ENCODE measurements at regions not wholly inside any gene's neighbourhood (a gene's known extent, or its start where the extent isn't known, plus 50 kb on each side); places are given as distances from the start of the nearest gene placed in this dataset.

GRCh38 chr1:193677874-193678273 lies 491.5 kb upstream of the B3GALT2 start:
- no peak for DNase-seq

- DNase-seq: no peak
Observed at GRCh38 chr1:193676996-193677549, 490.7 kb upstream of the B3GALT2 start.

DNA sequence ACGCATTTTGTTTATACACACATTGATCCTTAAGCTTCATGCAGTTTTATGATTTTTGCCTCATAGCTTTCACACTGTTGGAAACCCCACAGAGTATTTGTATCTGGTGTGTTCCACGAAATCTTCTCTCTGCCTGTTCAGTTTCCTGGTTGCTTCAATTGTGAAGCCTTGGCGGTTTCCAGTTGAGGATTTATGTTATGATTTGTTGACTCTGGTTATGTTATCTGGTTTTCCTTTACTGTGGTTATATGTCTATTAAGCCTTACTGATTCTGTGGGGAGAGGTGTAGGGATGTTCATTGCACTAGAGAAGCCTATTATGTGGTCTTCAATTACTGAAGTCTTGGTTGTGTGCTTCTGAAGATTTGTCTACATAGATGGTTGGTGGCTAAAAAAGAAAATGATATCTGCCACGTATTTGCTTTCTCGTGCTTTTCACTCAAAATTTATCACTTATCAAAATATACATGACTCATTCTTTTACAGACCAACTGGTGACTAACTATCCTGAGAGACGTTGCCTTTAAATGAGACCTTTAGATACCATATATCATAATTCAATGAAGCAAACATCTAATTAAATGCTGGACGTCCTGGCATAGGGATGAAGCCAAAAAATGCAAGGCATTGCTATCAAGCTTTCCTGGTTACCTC lies 488.0 kb upstream of the B3GALT2 start:
- DNase-seq: no peak

GRCh38 chr1:193666485-193667083 lies 480.2 kb upstream of the B3GALT2 start:
- no peak for DNase-seq

DNA sequence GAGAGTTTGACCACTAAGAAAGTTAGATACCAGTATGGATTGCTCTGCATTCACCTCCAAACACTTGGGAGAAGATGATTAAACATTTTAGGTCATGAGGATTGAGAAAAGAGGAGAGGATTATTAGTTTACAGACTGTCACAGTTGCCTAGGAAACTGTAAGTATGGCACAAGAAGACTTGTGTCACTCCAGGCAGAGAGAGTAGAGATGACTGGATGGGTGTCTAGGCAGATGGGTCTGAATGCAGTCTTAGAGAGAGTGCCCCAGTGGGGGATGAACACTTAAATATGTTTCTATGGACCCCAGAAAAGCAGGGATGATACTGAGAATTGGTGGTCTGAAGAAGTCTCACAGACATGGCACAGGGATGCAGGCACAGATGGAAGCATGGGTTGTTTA lies 477.6 kb upstream of the B3GALT2 start:
- no peak for DNase-seq

- DNase-seq: no peak
Observed at GRCh38 chr1:193662030-193662429, 475.6 kb upstream of the B3GALT2 start.

- DNase-seq: no peak
Observed at GRCh38 chr1:193661385-193661784, 475.0 kb upstream of the B3GALT2 start.

DNA sequence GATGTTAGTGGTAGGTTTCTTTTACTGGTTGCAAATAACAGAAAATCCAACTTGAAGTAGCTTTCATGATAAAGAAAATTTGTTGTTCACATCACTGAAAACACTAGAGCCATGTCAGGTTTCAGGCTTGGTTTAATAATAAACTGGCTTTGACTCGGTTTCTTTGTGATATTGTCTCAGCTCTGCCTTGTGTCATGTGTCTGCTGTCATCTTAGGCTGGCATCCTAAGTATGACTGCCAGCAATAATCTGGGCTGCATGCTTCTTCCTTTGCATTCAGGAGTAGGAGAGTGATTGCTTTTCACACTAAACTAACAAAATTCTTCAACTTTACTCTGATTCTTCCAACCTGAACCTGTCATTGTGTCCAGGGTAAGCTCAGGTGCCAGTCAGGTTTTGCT lies 474.0 kb upstream of the B3GALT2 start:
- no peak for DNase-seq

GRCh38 chr1:193658691-193659090 lies 472.3 kb upstream of the B3GALT2 start:
- DNase-seq: no peak

DNA sequence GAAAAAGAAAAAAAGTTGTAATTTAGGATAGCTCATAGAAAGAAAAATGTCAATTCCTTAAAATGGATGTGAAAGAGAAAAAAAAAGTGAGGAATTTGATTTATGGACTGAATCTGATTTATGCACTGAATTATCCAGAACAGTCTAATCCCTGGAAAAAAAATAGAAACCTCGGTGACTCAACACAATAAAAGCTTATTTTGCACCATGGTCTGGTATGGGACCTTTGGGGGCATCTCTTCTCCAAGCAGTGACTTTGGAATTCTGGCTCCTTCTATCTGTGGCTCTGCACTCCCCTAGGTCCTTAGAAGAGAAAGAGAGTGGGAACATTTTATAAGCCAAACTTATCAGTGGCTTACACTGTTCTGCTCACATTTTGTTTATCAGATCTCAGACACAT lies 471.7 kb upstream of the B3GALT2 start:
- no peak for DNase-seq

- no peak for DNase-seq
Observed at GRCh38 chr1:193657552-193657951, 471.1 kb upstream of the B3GALT2 start.

GRCh38 chr1:193656841-193657240 lies 470.4 kb upstream of the B3GALT2 start:
- no peak for DNase-seq

DNA sequence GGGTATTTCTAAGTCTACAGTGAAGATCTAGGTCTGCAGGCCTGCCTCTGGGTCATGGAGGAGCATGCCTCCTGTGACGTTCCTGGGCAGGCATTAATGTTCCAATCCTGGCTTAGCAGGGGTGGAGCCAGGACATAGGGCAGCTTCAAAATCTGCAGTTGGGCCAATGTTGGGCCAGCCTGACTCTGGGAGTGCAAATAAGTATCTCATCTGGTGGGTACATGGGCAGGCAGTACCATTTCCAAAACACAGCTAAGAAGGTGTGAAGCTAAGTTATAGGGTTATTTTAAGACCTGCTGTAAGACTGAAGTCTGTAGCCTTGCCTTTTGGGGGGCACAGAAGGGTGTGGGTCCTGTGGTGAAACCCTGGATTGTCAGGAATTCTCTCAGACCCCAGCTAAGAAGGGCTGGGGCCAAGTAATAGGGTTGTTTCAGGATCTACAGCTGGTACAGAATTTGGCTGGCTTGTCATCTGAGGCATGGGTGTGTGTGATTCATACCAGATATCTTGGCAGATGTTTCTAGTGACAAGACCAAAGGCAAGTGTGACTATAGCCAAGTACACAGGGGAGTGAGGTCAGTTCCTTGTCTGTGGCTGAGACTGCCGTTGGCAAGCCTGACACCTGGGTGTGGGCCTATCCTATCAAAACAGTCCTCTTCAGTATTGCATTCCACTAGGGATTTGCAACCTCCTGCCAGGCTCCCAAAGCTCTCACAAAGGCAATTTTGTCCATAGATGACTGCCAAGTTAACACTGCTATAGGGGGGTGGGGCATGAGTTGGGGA lies 468.7 kb upstream of the B3GALT2 start:
- DNase-seq: no peak

DNA sequence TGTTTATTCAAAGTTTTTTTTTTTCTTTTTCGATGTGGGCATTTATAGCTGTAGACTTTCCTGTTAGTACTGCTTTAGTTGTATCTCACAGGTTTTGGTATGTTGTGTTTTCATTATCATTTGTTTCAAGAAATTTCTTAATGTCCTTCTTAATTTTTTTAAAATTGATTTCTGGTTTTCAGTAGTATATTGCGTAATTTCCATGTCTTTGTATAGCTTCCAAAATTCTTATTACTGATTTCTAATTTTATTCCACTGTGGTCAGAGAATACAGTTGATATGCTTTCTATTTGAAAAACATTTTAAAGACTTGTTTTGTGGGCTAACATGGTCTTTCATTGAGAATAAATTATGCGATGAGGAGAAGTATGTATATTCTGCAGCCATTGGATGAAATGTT lies 463.2 kb upstream of the B3GALT2 start:
- DNase-seq: no peak

DNA sequence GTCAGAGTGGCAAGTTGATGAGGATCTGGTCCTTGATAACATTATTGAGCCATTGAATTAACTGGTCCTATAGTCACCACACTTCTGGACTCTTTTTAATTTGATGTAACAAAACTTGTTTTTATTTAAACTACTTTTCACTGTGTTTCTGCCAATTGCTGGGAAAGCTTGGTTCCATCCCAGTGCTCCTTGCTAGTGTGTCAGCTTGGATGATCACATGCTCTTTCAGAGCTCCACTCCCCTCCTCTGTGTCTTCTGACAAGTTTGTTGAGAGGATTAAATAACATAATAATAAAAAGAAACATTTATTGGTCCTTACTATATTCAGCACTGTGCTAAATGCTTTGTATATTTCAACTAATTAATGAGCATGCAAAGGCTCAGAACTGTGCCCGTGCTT lies 448.5 kb upstream of the B3GALT2 start:
- no peak for DNase-seq

DNA sequence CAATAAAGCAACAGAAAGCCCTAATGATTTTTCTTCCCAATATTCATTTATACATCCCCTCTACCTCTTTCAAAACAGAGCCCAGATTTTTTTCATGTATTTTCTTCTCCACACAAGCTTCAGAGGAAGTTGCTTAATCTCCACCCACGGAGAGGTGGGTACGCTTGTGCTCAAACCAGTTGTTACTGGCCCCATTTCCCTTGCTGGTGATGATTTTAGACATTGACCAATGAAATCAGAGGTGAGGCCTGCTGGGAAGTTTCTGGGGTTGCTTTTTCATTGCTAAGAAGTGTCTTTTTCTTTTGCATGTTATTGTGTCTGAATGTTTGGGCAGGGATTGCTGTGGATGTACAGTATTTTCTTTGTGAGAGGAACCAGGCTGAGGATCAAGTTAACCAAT lies 448.1 kb upstream of the B3GALT2 start:
- peak; percentile 8 for DNase-seq

- no peak for DNase-seq
Observed at GRCh38 chr1:193633991-193634390, 447.6 kb upstream of the B3GALT2 start.

DNA sequence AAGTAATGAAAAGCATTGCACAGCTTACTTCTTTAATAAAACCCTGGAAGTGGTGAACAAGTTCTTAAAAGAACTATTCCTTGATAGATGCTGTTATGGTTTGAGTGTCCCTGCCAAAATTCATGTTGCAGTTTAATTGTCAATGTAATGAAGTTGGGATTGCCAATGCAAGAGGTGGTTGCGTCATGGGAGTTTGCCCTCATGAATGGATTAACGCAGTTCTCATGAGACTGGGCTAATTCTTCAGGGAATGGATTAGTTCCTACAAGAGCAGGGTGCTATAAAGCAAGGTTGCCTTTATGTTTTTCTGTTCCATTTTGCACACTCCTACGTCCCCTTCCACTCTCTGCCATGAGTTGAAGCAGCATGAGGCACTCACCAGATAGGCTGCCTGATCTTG lies 446.7 kb upstream of the B3GALT2 start:
- no peak for DNase-seq

DNA sequence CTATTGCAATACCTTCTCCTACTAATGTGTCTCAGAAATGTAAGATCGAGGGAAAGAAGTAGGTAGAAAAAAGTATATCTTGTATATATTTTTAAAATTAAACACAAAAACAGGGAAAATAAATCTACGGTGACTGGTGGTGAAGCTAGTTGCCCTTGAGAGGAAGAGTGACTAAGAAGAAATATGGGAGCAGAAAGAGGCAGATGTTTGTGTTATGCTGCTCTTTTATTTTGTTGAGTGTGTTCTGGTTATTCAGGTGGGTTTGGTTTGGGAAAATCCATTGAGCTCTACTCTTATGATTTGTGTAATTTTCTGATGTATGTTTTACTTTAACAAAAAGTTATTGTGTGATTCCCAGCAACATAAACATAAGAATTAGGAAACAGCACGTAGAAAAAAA lies 444.9 kb upstream of the B3GALT2 start:
- no peak for DNase-seq

DNA sequence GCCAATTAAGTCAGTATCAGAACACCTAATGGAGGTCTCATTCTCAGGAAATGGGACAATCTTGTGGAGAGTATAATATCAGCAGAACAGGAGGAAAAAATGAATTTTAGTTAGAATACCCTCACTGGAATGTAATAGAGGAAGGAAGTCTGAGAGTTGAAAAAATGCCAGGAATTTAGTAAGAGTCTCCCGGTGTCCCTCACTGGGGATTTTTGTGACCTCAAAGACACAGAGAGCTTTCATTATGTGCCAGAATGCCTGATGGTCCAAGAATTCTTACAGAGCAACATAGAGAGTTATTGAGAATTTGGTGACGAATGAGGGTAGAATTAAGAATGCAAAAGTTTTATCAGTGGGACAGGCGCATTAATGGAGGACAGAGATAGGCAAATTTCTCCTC lies 443.5 kb upstream of the B3GALT2 start:
- no peak for DNase-seq

DNA sequence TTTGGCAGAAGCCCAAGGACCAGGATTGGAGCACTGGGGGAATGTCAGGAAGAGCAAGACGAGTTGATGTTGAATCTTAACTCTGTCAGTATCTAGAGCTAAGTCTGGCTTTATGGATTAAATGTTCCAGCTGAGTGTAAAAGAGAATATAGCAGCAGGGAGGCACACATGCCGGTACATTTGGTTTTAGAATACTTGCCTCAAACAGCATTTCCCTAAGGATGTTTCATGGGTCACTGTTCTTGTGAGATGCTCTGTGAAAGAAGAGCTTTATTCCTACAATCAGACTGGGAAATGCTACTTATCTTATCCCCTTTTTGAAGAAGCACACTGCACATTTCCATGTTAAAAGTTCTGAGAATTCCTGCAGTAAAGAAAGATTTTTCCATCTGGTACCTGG lies 440.3 kb upstream of the B3GALT2 start:
- no peak for DNase-seq

- DNase-seq: no peak
Observed at GRCh38 chr1:193625255-193625654, 438.8 kb upstream of the B3GALT2 start.

GRCh38 chr1:193619911-193620310 lies 433.5 kb upstream of the B3GALT2 start:
- no peak for DNase-seq

DNA sequence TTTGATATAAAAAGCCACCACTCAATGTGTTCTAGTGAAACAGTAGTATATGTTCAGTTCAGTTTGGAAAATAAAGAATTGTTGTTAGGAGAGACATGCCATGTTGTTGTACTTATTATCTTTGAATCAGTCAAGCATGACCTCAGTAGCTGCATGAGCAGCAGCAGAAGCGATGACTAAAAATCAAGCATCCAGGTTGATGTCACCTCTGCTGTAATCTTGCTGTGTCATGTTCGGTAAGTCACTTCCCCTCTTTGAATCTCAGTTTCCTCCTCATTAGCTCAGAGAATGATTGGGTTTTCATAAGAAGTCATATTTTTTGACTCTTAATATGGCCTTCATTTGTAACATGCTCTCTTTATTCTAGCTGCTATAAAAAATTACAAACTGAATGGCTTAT lies 428.4 kb upstream of the B3GALT2 start:
- DNase-seq: peak; percentile 9

All from stimulated activated CD4-positive, alpha-beta T cell treated with anti-CD3 and anti-CD28 coated beads, Interleukin-4, amount 100 ng/mL, for 24 hours (primary cell).